Duodenal mucosa (tissue), 2 donors: ENCODE measurements at regions not wholly inside any gene's neighbourhood (a gene's known extent, or its start where the extent isn't known, plus 50 kb on each side); places are given as distances from the start of the nearest gene placed in this dataset.

ENCODE experiments used
- H3K27ac ChIP-seq: one replicate; pipeline ENCODE4 v1.7.0; 2013; ENCODE audit warnings: low read depth, low read length
- H3K27me3 ChIP-seq, 2 donors: one replicate each; pipeline ENCODE4 v1.7.0; 2013; ENCODE audit warnings: low read length in 2 of 2, control low read depth in 1 of 2; ENCODE audit not compliant: insufficient read depth in 2 of 2, control insufficient read depth in 1 of 2
- H3K36me3 ChIP-seq, 2 donors: one replicate each; pipeline ENCODE4 v1.7.0; 2013; ENCODE audit warnings: low read length in 2 of 2, control low read depth in 1 of 2; ENCODE audit not compliant: insufficient read depth in 2 of 2, control insufficient read depth in 1 of 2
- H3K4me1 ChIP-seq, 2 donors: one replicate each; pipeline ENCODE4 v1.7.0; 2013; ENCODE audit warnings: low read length in 2 of 2, control low read depth in 1 of 2; ENCODE audit not compliant: insufficient read depth in 2 of 2, control insufficient read depth in 1 of 2
- H3K4me3 ChIP-seq, 2 donors: one replicate each; pipeline ENCODE4 v1.7.0; 2013; ENCODE audit warnings: low read length in 2 of 2, low read depth in 1 of 2
- H3K9ac ChIP-seq, 2 donors: one replicate each; pipeline ENCODE4 v1.7.0; 2013; ENCODE audit warnings: low read length in 2 of 2, low read depth in 1 of 2
- H3K9me3 ChIP-seq, 2 donors: one replicate each; pipeline ENCODE4 v1.7.0; 2013; ENCODE audit warnings: low read length in 2 of 2, control low read depth in 1 of 2; ENCODE audit not compliant: control insufficient read depth in 1 of 2

- Histone ChIP-seq H3K4me1 (peaks cover 70 to 78% of the 10 kb centered on the region in 2 donors), H3K36me3 (no peaks in the 10 kb centered on the region), H3K9me3 (no peaks in the 10 kb centered on the region), H3K27ac (no peak overlapping the region), H3K27me3 (no peaks in the 10 kb centered on the region), H3K9ac (peak overlapping the region in 1 of 2 donors; percentile 20), H3K4me3 (no peak overlapping the region)
Observed at GRCh38 chr13:26966701-26967080, 204.9 kb downstream of the USP12 start.

DNA sequence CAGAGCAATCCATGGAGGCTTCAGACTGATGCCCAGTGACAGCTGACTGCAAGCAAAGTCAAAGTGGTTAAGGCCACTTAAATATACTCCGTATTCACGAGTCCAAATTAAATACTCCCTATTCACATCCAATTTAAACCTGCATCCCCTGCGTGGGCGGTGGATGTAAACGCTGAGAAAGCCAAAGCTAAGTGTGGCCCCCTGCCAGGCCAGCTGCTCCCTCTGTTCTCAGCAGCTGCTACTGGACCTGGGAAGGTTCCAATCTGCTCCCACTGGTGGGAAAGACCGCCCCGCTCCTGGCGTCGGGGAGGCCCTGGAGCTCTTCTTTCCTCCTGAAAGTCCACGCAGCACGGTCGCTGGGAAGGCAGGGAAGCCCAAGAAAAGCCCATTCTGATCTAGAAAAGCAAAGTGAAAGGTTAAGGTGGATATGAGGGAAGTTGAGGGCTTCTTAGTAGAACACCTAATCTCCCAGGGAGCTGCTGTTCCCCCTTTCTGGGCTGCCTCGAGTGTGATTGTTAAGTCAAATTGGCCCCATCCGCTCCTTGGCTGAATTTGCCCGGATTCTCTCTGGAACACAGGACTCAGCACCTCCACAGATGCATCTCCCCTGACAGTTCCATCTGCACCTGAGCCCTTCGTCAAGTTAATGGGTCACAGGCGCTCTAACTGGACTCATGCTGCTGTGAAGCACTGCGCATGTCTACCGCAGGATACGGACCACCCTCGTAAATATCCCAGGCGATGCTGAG lies 205.5 kb downstream of the USP12 start:
- H3K4me3 ChIP-seq, result no peak overlapping the region
- peaks cover 71 to 80% of the 10 kb centered on the region in 2 donors for H3K4me1 ChIP-seq
- no peaks in the 10 kb centered on the region for H3K36me3 ChIP-seq
- no peak overlapping the region for H3K27ac ChIP-seq
- H3K9me3 ChIP-seq, result no peaks in the 10 kb centered on the region
- H3K27me3 ChIP-seq, result no peaks in the 10 kb centered on the region
- no peak overlapping the region for H3K9ac ChIP-seq

- Histone ChIP-seq H3K36me3 (no peaks in the 10 kb centered on the region), H3K9ac (no peak overlapping the region), H3K27me3 (no peaks in the 10 kb centered on the region), H3K4me3 (no peak overlapping the region), H3K9me3 (no peaks in the 10 kb centered on the region), H3K27ac (peak overlapping the region; percentile 22), H3K4me1 (peaks cover 69 to 86% of the 10 kb centered on the region in 2 donors)
Observed at GRCh38 chr13:26964278-26965250, 204.0 kb upstream of the GPR12 start.

- Histone ChIP-seq H3K27ac (peak overlapping the region; percentile 61), H3K27me3 (no peaks in the 10 kb centered on the region), H3K4me1 (peaks cover 60 to 80% of the 10 kb centered on the region in 2 donors), H3K36me3 (no peaks in the 10 kb centered on the region), H3K9me3 (no peaks in the 10 kb centered on the region), H3K9ac (peak overlapping the region in 1 of 2 donors; percentile 45), H3K4me3 (no peak overlapping the region)
Observed at GRCh38 chr13:26962671-26963070, 202.1 kb upstream of the GPR12 start.

DNA sequence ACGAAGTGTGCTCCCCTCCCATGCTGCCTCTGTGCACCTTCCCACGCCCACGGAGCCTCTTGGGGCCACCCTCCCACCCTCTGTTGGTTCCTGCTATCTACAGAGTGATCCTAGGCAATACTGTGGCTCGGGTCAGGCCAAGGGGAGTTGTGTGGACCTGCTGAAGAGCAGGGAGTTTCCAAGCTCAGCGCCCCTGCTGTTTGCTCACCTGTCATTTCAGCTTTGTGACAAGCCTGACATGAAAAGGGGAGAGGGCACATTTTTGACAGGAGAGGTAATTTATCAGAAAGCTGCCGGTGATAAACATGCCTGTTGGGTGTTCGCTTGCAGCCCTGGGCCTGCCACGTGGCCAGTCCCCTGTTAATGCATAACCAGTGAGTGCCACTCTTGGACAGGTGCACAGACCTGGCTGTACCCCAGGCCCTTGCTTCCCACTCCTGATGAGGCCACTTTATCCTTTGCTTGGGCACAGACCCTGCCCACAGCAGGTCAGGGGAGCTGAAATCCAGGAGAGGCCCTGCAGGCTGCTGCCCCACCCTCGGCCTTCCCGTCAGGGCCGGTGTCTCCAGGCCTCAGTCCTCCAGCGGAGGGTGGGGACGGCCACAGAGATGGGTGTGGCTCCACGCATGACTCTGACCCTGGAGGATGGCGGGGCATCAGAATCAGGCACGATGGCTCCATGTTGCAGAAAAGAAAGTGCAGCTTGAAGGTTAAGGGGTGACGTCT lies 201.5 kb upstream of the GPR12 start:
- H3K27me3 ChIP-seq, result no peaks in the 10 kb centered on the region
- peak overlapping the region; percentile 28 for H3K27ac ChIP-seq
- peak overlapping the region; percentile 18 to 45 for H3K9ac ChIP-seq
- no peaks in the 10 kb centered on the region for H3K36me3 ChIP-seq
- peaks cover 60 to 80% of the 10 kb centered on the region in 2 donors for H3K4me1 ChIP-seq
- no peak overlapping the region for H3K4me3 ChIP-seq
- no peaks in the 10 kb centered on the region for H3K9me3 ChIP-seq

DNA sequence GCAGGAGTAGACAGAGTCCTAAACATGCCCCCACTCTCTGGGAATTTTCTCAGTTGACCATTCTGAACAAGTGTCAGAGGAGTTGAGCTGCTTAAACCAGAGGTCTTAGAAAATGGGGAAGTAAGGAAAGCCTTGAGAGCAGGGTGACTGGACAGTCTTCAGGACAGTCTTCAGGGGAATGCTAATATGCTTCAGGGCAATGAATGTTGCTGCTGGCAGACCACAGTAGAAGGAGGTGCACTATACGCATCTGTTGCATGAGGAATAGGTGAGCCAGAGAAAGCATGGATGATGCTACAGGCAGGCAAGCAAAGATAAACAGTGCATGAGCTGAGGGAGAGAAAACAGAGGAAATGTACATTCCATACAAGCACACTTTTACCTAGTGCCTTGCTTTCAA lies 196.6 kb upstream of the GPR12 start:
- Histone ChIP-seq H3K27me3 (no peaks in the 10 kb centered on the region), H3K27ac (no peak overlapping the region), H3K4me1 (peaks cover 66 to 78% of the 10 kb centered on the region in 2 donors)

GRCh38 chr13:26956522-26957142 lies 196.0 kb upstream of the GPR12 start:
- no peaks in the 10 kb centered on the region for H3K27me3 ChIP-seq
- H3K4me3 ChIP-seq, result no peak overlapping the region
- H3K9me3 ChIP-seq, result no peaks in the 10 kb centered on the region
- H3K27ac ChIP-seq, result no peak overlapping the region
- no peaks in the 10 kb centered on the region for H3K36me3 ChIP-seq
- peaks cover 66 to 76% of the 10 kb centered on the region in 2 donors for H3K4me1 ChIP-seq
- no peak overlapping the region for H3K9ac ChIP-seq

More for the DNA sequence above, 196.6 kb upstream of the GPR12 start:
- no peak overlapping the region for H3K9ac ChIP-seq
- no peak overlapping the region for H3K4me3 ChIP-seq
- H3K9me3 ChIP-seq, result no peaks in the 10 kb centered on the region
- H3K36me3 ChIP-seq, result no peaks in the 10 kb centered on the region

GRCh38 chr13:26954976-26955375 lies 194.4 kb upstream of the GPR12 start:
- Histone ChIP-seq H3K4me1 (peaks cover 81 to 85% of the 10 kb centered on the region in 2 donors), H3K27me3 (no peaks in the 10 kb centered on the region), H3K27ac (no peak overlapping the region), H3K9me3 (no peaks in the 10 kb centered on the region), H3K4me3 (peak overlapping the region in 1 of 2 donors; percentile 10), H3K9ac (no peak overlapping the region), H3K36me3 (no peaks in the 10 kb centered on the region)

- Histone ChIP-seq H3K9me3 (no peaks in the 10 kb centered on the region), H3K36me3 (no peaks in the 10 kb centered on the region), H3K9ac (no peak overlapping the region), H3K4me1 (peaks cover 79 to 83% of the 10 kb centered on the region in 2 donors), H3K27ac (no peak overlapping the region), H3K4me3 (no peak overlapping the region), H3K27me3 (no peaks in the 10 kb centered on the region)
Observed at GRCh38 chr13:26953291-26953690, 192.7 kb upstream of the GPR12 start.
